HEK293 (cell line): ENCODE measurements at regions not wholly inside any gene's neighbourhood (a gene's known extent, or its start where the extent isn't known, plus 50 kb on each side); places are given as distances from the start of the nearest gene placed in this dataset.

Source experiments
- CTCF ChIA-PET: fragments of 350-600 bp; formaldehyde crosslinking; extraction: SDS; loops from one replicate; lab custom pipeline; 2021; ENCODE audit warnings: antibody characterized with exemption; lab: Yijun Ruan, JAX
- POLR2A ChIA-PET: fragments of 300-600 bp; formaldehyde crosslinking; extraction: SDS; loops from one replicate; lab custom pipeline; 2020; ENCODE audit warnings: antibody characterized with exemption, inconsistent platforms; lab: Yijun Ruan, JAX
- H3K27ac ChIP-seq: fragments of 200-500 bp; sonication (Bioruptor generic); 2 replicates; pipeline ENCODE4 v1.5.1; 2014; ENCODE audit warnings: low read depth, low read length, control low read depth, inconsistent platforms; ENCODE audit errors: extremely low read depth
- H3K36me3 ChIP-seq, 2 experiments: fragments of 200-500 bp in 1 of 2; sonication (Bioruptor generic) in 1 of 2; 1 replicate in 1 of 2; 2 replicates in 1 of 2; pipeline ENCODE4 v1.5.1; 2014 to 2017; ENCODE audit warnings: inconsistent platforms in 2 of 2, low read length in 2 of 2; ENCODE audit not compliant: control insufficient read depth in 2 of 2, insufficient read depth in 1 of 2
- H3K4me1 ChIP-seq: fragments of 200-500 bp; sonication (Bioruptor generic); 2 replicates; pipeline ENCODE4 v1.5.1; 2014; ENCODE audit warnings: mild to moderate bottlenecking, low read length, inconsistent platforms; ENCODE audit not compliant: control insufficient read depth, insufficient read depth
- H3K4me3 ChIP-seq: 2 replicates; pipeline ENCODE4 v1.5.1; 2011; ENCODE audit warnings: low read depth, mild to moderate bottlenecking, control low read depth, low read length, moderate library complexity
- H3K9me3 ChIP-seq: fragments of 200-500 bp; sonication (Bioruptor generic); 2 replicates; pipeline ENCODE4 v1.5.1; 2014; ENCODE audit warnings: low read depth, low read length, inconsistent platforms; ENCODE audit not compliant: control insufficient read depth, insufficient read depth
- EGR2 ChIP-seq: fragments of 450-650 bp; formaldehyde crosslinking; IDR thresholded peaks from 2 replicates; pipeline ENCODE4 v1.5.1; 2016; ENCODE audit warnings: low read depth, missing biosample characterization, missing genetic modification characterization
- KLF10 ChIP-seq: fragments of 450-650 bp; IDR thresholded peaks from 2 replicates; pipeline ENCODE4 v1.5.1; 2018; ENCODE audit warnings: missing biosample characterization, mild to moderate bottlenecking, missing genetic modification characterization
- TRIM28 ChIP-seq: IDR thresholded peaks from 2 replicates; pipeline ENCODE4 v1.6.1; 2011; ENCODE audit warnings: low read length, control low read depth, borderline replicate concordance
- YY2 ChIP-seq: fragments of 450-650 bp; formaldehyde crosslinking; IDR thresholded peaks from 2 replicates; pipeline ENCODE4 v1.5.1; 2016; ENCODE audit warnings: missing biosample characterization, missing genetic modification characterization
- ZNF16 ChIP-seq: fragments of 450-650 bp; formaldehyde crosslinking; IDR thresholded peaks from 2 replicates; pipeline ENCODE4 v1.5.1; 2016; ENCODE audit warnings: low read depth, missing biosample characterization, missing genetic modification characterization
- ZNF610 ChIP-seq: fragments of 450-650 bp; formaldehyde crosslinking; IDR thresholded peaks from 2 replicates; pipeline ENCODE4 v1.5.1; 2016; ENCODE audit warnings: missing biosample characterization, missing genetic modification characterization, borderline replicate concordance
- ZNF629 ChIP-seq: fragments of 450-650 bp; formaldehyde crosslinking; IDR thresholded peaks from 2 replicates; pipeline ENCODE4 v1.5.1; 2017; ENCODE audit warnings: missing biosample characterization, missing genetic modification characterization
- ZNF658 ChIP-seq: fragments of 450-650 bp; formaldehyde crosslinking; IDR thresholded peaks from 2 replicates; pipeline ENCODE4; 2016; ENCODE audit warnings: missing biosample characterization, missing genetic modification characterization
- ZNF777 ChIP-seq: fragments of 450-650 bp; formaldehyde crosslinking; IDR thresholded peaks from 2 replicates; pipeline ENCODE4 v1.5.1; 2017; ENCODE audit warnings: missing biosample characterization, missing genetic modification characterization, borderline replicate concordance
- ZNF837 ChIP-seq: fragments of 450-650 bp; formaldehyde crosslinking; IDR thresholded peaks from 2 replicates; pipeline ENCODE4 v1.5.1; 2016; ENCODE audit warnings: missing biosample characterization, missing genetic modification characterization
- ZSCAN30 ChIP-seq: fragments of 450-650 bp; IDR thresholded peaks from 2 replicates; pipeline ENCODE4 v1.5.1; 2018; ENCODE audit warnings: missing biosample characterization, mild to moderate bottlenecking, missing genetic modification characterization, moderate library complexity
- TF ChIP-seq, protein P1 (sequence below): fragments of 450-650 bp; formaldehyde crosslinking; optimal IDR thresholded peaks from 2 replicates; pipeline ENCODE3; 2016; ENCODE audit warnings: missing biosample characterization, mild to moderate bottlenecking, missing genetic modification characterization
- TF ChIP-seq, protein P2 (sequence below): fragments of 450-650 bp; formaldehyde crosslinking; conservative IDR thresholded peaks from 2 replicates; pipeline ENCODE4 v1.5.1; 2016; ENCODE audit warnings: low read depth, missing biosample characterization, missing genetic modification characterization
- TF ChIP-seq, protein P3 (sequence below): fragments of 450-650 bp; formaldehyde crosslinking; IDR thresholded peaks from 2 replicates; pipeline ENCODE4 v1.5.1; 2016; ENCODE audit warnings: missing biosample characterization, missing genetic modification characterization
- TF ChIP-seq, protein P4 (sequence below): fragments of 450-650 bp; formaldehyde crosslinking; IDR thresholded peaks from 2 replicates; pipeline ENCODE4 v1.5.1; 2016; ENCODE audit warnings: missing biosample characterization, missing genetic modification characterization
- TF ChIP-seq, protein P5 (sequence below): fragments of 450-650 bp; formaldehyde crosslinking; IDR thresholded peaks from 2 replicates; pipeline ENCODE4 v1.5.1; 2017; ENCODE audit warnings: missing biosample characterization, missing genetic modification characterization

DNA sequence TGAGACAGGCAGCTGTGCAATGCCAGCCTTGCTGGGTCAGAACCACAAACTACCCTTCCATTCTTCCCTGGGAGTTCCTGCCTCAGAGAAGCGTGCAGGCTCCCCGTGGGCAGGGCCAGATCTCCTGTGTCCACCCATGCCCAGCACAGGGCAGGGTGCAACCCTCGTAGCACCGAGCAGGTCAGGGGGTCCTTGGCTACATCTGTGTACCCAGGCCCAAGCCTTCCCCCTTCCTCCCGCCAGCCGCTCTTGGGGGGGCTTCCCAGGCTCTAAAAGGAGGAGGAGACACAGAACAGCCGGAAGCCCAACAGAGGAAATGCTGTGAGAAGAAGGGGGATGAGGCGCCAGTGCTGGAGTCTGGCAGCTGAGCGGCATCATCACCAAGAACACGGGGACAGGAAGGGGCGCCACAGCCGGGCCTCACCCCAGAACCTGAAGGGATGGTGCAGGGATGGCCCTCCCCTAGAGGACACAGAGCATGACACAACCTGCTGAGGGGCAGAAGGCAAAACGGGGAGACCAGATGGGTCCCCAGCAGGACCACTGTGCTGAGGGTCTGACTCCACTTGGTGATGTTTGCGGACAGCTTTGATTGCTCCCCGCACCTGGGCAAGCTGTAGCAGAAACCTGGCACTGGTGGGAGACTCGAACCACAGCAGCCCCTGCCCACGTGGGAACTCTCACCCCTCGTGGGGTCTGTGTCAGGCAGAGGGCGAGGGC is 233.2 kb downstream of the NPHP4 start:
- Histone ChIP-seq H3K9me3 (no peaks in the 10 kb centered on the region), H3K27ac (no peak overlapping the region), H3K4me3 (no peak overlapping the region), H3K36me3 (no peaks in the 10 kb centered on the region), H3K4me1 (no peaks in the 10 kb centered on the region)
- ChIA-PET CTCF (no interaction called here), POLR2A (no interaction called here)
- TF ChIP-seq ZNF777 (tag by site-specific recombination) (no peak), ZNF610 (tag by site-specific recombination) (no peak), ZNF837 (tag by site-specific recombination) (no peak), ZNF629 (tag by site-specific recombination) (no peak), ZNF16 (tag by site-specific recombination) (no peak), ZSCAN30 (tag by site-specific recombination) (no peak), EGR2 (tag by site-specific recombination) (no peak), KLF10 (no peak), YY2 (tag by site-specific recombination) (no peak), TRIM28 (no peak), ZNF658 (tag by site-specific recombination) (no peak)
- TF ChIP-seq, protein P1, sequence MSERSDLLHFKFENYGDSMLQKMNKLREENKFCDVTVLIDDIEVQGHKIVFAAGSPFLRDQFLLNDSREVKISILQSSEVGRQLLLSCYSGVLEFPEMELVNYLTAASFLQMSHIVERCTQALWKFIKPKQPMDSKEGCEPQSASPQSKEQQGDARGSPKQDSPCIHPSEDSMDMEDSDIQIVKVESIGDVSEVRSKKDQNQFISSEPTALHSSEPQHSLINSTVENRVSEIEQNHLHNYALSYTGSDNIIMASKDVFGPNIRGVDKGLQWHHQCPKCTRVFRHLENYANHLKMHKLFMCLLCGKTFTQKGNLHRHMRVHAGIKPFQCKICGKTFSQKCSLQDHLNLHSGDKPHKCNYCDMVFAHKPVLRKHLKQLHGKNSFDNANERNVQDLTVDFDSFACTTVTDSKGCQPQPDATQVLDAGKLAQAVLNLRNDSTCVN (tag by site-specific recombination): no peak
- TF ChIP-seq, protein P2, sequence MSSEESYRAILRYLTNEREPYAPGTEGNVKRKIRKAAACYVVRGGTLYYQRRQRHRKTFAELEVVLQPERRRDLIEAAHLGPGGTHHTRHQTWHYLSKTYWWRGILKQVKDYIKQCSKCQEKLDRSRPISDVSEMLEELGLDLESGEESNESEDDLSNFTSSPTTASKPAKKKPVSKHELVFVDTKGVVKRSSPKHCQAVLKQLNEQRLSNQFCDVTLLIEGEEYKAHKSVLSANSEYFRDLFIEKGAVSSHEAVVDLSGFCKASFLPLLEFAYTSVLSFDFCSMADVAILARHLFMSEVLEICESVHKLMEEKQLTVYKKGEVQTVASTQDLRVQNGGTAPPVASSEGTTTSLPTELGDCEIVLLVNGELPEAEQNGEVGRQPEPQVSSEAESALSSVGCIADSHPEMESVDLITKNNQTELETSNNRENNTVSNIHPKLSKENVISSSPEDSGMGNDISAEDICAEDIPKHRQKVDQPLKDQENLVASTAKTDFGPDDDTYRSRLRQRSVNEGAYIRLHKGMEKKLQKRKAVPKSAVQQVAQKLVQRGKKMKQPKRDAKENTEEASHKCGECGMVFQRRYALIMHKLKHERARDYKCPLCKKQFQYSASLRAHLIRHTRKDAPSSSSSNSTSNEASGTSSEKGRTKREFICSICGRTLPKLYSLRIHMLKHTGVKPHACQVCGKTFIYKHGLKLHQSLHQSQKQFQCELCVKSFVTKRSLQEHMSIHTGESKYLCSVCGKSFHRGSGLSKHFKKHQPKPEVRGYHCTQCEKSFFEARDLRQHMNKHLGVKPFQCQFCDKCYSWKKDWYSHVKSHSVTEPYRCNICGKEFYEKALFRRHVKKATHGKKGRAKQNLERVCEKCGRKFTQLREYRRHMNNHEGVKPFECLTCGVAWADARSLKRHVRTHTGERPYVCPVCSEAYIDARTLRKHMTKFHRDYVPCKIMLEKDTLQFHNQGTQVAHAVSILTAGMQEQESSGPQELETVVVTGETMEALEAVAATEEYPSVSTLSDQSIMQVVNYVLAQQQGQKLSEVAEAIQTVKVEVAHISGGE (tag by site-specific recombination): no peak
- TF ChIP-seq, protein P3, sequence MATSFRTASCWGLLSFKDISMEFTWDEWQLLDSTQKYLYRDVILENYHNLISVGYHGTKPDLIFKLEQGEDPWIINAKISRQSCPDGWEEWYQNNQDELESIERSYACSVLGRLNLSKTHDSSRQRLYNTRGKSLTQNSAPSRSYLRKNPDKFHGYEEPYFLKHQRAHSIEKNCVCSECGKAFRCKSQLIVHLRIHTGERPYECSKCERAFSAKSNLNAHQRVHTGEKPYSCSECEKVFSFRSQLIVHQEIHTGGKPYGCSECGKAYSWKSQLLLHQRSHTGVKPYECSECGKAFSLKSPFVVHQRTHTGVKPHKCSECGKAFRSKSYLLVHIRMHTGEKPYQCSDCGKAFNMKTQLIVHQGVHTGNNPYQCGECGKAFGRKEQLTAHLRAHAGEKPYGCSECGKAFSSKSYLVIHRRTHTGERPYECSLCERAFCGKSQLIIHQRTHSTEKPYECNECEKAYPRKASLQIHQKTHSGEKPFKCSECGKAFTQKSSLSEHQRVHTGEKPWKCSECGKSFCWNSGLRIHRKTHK (tag by site-specific recombination): no peak
- TF ChIP-seq, protein P4, sequence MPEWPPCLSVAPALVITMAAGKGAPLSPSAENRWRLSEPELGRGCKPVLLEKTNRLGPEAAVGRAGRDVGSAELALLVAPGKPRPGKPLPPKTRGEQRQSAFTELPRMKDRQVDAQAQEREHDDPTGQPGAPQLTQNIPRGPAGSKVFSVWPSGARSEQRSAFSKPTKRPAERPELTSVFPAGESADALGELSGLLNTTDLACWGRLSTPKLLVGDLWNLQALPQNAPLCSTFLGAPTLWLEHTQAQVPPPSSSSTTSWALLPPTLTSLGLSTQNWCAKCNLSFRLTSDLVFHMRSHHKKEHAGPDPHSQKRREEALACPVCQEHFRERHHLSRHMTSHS (tag by site-specific recombination): no peak
- TF ChIP-seq, protein P5, sequence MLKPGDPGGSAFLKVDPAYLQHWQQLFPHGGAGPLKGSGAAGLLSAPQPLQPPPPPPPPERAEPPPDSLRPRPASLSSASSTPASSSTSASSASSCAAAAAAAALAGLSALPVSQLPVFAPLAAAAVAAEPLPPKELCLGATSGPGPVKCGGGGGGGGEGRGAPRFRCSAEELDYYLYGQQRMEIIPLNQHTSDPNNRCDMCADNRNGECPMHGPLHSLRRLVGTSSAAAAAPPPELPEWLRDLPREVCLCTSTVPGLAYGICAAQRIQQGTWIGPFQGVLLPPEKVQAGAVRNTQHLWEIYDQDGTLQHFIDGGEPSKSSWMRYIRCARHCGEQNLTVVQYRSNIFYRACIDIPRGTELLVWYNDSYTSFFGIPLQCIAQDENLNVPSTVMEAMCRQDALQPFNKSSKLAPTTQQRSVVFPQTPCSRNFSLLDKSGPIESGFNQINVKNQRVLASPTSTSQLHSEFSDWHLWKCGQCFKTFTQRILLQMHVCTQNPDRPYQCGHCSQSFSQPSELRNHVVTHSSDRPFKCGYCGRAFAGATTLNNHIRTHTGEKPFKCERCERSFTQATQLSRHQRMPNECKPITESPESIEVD (tag by site-specific recombination): no peak
